Stimulated activated CD4-positive, alpha-beta T cell treated with anti-CD3 and anti-CD28 coated beads, TNF-alpha, amount 100 ng/mL, for 1 hour (primary cell): ENCODE measurements at regions not wholly inside any gene's neighbourhood (a gene's known extent, or its start where the extent isn't known, plus 50 kb on each side); places are given as distances from the start of the nearest gene placed in this dataset.

Experiments
- DNase-seq, 3 donors: peaks; one replicate each; pipeline ENCODE4 v3.0.0-alpha.2; 2020; ENCODE audit warnings: low read depth in 3 of 3, low spot score in 1 of 3

- DNase-seq, result no peak
Measured at GRCh38 chr9:7403028-7403389, 396.6 kb downstream of the DMAC1 start.

DNA sequence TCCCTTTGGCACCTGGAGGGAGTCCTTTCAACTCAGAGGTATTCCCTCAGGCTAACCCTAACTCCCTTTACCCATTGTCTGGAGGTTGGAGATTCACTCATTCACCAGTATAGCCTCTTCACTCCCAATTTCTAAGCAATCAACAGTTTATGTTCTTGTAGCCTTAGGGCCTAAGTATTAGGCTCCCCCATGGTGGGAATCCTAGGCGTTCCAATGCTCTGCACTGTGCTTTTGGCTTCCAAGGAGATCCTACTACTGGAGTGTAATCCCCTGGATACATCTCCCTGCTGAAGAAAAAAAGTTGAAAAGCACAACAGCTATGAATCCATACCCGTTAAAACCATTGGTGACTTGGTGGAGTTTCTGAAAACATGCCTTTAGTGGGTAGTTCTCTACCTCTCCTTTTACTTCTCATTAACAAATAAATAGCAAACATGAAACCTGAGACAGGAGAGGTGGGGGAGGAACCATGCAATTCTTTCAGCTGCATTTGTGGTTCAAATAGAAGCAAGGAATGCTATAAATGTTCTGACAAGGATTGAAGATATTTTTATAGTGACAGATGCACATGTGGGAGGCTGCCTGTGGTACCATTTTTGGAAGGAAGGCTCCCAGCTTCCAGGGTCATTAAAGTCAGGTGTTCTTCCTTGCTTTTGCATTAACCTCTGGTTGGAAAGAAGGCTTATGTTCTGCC is 397.1 kb downstream of the DMAC1 start:
- DNase-seq, result no peak

GRCh38 chr9:7401116-7401515 is 398.5 kb downstream of the DMAC1 start:
- no peak for DNase-seq

DNA sequence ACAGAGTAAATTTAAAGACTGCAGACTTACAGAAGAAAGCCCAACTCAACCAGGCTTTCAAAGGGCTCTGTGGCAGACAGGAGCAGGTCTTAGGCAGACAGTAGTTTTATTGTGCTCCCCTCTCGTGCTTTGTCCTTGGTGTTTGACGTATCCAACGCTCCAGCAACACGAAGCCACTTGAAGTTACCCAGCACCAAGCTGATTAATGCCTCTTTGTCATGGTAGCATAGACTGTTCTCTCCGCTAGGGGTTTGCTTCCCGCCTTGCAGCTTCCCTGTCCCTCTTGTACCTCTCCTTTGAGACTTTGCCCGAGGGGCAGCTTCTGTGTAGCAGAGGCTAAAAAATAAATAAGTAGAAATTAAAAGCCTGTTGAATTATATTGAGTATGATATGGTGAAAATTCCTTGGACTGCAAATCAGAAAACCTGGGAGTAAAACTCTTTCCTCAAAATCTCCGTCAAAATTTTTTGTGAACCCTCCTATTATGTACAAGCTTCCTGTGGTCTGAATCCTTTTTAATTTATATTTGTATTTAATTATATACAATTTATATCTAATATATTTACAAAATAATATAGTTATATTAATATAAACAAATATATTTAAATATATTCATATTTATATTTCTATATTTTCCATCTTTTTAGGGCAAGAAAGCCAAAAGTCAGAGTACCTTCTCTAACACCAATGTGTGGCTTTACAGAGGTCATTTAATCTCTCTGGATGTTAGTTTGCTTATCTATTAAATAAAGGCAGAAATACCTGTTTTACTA is 405.4 kb downstream of the DMAC1 start:
- no peak for DNase-seq

GRCh38 chr9:7392148-7392547 is 407.4 kb downstream of the DMAC1 start:
- DNase-seq, result no peak

DNA sequence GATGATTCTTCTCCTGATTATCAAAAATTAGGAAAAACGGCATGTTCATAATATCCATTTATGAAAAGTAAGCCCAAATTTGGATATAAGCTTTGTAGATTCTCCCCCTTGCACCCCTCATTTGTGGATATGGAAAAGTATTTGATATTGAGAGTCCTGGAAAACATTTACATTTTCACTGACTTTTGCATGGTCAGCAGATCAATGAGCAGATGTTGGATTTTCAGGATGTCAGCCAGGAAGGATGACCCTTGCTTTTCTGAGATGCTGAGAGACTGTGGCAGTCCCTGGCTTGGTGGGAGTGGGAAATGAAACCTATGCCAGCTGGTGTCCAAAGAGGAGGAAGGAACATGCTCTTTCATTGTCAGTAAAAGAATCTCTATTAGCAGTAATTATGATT is 410.8 kb downstream of the DMAC1 start:
- DNase-seq, result no peak

DNA sequence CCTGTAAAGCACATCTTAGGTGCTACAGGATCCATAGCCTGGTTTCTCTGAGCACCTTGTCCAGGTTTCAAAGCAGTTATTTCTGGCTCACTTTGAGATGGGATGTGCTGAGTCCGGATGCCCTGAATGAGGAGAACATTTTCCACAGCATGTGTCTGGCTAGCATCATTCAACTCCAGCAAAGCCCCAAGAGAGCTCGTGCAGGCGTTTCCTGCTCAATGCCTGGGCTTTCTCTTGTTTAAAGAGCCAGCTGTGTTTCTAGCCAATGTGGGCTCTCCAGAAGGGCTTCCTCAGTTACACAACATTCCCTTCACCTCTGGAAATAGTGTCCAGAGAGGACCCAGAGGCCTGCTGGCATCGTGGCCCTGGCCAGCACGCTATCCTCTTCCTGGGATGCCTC is 411.7 kb downstream of the DMAC1 start:
- no peak for DNase-seq

DNA sequence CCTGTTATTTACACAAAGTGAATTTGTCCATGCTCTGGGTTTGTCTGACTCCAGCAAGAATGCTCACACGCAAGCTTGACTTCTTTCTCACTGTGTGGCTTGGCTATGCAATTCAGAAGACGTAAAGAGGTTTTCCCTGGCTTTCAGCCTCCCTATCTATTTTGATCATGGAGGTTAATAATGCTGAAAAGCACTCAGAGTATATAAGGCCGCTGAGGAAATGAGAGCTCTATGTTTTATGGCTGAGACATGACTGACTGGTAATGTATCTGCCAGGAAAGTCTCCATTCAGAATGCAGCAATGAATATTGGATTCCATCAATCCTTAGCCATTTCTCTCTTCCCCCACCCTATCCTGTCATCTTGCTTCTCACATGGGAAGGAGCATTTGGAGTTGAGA is 417.3 kb downstream of the DMAC1 start:
- no peak for DNase-seq

DNA sequence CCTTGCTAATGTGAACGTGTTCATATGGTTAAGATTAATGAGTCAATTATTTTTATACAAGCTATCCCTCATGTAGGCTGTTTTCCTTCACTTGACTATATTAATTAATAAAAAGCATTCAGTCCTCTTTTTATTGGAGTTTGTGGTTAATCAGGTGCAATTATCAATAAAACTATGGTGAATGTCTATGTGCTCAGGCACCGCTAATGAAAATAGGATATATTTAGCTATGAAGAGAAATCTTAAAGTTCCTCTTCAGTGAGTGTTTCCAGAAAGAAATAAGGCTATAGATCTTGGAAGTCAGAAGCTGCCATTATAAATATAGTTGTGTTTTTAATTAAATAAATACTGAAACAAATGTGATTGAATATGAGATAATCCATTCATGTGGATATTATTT is 422.1 kb downstream of the DMAC1 start:
- no peak for DNase-seq

DNA sequence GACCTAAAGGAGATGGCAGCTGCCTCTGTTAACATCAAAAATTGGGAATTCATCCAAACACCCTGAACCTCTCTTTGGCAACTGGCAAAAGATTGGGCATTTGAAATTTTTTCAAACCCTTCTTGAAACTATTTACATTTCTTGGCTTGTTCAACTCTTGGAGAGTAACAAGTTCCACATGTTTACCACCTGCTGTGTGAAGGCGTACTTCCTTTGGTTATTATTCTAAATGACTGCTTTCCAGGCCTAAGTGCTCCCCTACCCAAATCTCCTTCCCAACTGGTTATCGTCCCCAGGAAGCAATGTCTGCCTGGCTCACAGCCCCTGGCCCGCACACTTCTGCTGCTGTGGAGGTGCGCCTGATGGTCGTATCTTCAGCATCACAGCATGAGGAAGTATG is 422.7 kb downstream of the DMAC1 start:
- DNase-seq, result no peak

GRCh38 chr9:7376213-7376612 is 423.4 kb downstream of the DMAC1 start:
- no peak for DNase-seq

GRCh38 chr9:7375013-7375511 is 424.5 kb downstream of the DMAC1 start:
- DNase-seq, result no peak

DNA sequence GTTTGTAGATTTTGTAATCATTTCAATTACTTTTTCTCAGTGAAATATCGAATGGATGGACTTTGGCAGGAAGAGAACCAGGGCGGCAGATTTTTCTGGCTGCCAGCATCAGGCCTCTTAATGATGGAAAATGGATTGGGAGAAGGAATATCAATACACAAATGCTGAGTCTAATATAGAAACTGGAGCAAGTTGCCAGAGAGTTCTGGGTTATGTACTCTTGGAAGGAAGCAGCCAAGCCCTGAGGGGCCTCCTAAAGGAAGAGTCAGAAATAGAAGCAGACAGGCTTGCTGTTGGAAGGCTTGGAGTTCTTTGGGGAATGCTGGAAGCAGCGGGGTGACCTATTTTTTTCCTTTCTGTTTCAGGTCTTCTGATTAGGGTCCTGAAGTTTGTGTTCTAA is 428.6 kb downstream of the DMAC1 start:
- DNase-seq, result no peak

DNA sequence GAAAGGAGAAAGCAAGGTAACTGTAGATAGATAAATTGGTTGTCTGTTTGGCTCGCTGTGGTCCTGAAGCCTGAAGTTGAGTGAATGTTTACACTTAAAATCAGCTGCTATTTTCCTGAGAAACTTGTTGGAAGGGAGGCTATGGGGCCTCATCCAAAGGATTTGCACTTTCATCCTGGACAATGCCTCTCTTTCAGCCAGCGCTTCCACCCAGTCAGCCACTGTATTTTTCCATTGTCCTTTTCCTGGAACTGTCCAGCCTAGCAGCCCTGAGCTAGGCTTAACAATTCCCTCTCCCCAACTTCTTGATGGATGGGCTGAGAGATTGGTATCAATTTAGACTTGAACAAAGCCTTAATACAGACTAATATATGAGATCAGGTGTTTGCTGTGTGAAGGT is 429.2 kb downstream of the DMAC1 start:
- no peak for DNase-seq

- no peak for DNase-seq
Measured at GRCh38 chr9:7369384-7369821, 430.2 kb downstream of the DMAC1 start.

DNA sequence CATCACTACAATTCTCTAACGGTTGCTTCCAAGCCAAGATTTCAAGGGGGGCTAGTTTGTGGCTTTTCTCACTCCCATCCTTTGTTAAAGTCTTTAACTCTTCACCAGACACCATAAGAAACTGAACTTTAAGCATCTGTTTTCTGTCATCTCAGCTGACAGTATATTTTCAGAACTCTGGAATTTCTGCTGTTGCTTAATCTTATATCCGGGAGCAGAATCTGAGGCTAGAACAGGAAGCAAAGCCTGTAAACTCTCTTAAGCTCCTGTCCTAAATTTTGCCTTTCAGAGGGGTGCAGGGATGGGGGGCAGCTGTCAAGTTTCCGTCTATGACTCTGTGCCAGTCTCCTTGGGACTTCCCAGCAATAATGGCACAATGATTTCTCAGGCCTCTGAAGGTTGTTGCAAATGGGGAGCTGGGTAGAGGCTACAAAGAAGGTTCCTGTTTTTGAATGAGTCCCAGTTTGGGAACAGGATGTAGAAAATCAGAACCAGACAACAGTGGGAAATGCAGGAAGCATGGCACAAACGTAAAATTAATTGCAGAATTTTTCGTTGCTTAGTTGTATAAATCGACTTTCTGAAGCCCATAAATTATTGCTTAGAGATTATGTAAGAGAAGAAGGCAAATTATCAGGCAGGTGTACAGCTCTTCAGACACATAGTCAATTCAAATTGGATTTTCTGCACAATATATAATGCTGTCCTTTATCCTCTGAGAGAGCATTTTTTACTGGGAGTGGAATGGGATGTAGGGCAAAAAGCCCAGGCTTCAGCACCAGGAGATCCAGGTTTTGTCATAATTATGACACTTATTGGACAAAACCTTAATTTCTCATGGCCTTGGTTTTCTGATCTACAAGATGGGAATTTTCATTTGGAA is 430.9 kb downstream of the DMAC1 start:
- no peak for DNase-seq

GRCh38 chr9:7367726-7368125 is 431.9 kb downstream of the DMAC1 start:
- DNase-seq, result no peak

DNA sequence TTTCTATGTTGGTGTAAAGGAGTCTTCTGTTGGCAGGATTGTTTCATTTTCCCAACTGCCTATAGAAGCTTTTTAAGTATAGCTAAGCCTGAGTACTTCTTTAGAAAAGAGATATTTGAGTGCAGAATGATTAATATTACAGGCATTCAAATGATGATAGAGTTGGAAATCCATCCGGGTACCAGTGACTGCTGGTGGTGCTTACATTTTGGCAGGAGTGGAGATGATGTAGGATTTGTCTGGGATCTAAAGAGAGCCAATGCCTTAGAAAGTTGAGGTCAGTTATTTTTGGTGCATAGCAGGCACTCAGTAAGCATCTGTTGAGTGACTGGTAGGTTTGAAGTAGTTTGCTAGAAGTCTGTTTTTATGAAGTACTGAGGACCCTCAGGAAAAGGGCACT is 433.5 kb downstream of the DMAC1 start:
- DNase-seq, result no peak

DNA sequence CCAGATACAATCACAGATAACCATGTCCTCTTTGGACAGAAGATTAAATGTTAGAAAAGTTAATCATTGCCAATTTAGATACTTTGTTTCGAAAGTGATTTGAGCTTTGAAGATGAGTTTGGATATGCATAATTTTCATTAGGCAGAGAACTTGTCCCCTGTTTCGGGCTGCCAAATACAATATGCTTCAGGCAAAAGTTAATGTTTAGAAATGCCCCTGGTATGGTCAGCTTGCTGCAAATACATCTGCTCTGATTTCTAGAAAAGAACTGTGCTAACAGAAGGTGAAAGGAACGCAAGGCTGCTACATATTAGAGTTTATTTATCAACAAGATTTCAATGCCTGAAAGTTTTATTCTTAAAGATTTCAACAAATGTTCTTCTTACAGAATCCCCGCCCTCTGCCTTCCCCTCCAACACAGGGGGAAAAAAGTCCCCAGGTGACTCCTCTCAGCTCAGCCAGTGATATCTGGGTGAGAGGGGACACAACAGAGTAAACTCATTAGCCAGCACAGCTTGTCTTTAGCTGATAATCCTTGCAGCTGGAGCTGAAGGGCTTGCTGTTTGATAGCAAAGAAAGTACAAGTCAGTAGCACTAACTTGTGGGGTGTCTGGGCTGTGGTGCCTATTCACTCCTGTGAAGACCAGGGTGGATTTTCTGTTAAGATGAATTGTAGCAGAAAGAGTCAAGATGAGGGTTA is 435.7 kb downstream of the DMAC1 start:
- no peak for DNase-seq

DNA sequence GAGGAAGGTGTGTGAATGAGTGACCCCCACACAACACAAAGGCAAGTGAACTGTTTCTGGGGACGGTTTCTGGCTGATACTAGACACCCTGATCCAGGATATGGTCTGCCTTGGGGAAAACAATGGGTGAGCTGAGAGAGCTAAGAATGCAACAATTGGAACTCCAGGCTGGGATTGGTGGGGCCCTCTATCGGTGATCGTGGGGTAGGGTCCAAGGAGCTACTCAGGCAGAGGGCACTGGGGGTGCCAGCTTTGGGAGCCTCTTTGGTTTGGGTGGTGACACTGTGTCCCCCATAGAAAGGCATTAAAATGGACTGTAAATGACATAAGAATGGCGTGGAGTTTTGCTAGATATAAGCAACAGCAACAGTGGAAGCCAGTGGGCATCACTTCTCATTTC is 439.1 kb downstream of the DMAC1 start:
- DNase-seq, result no peak

- no peak for DNase-seq
Measured at GRCh38 chr9:7358876-7359275, 440.7 kb downstream of the DMAC1 start.
